SK-N-SH (cell line): ENCODE measurements at regions not wholly inside any gene's neighbourhood (a gene's known extent, or its start where the extent isn't known, plus 50 kb on each side); places are given as distances from the start of the nearest gene placed in this dataset.
"Not testable (repeated sequence)": the region's sequence is repeated elsewhere in the genome, so short reads cannot be mapped to it uniquely, and the experiment has no call there.

ENCODE experiments used
- CTCF ChIA-PET: fragments of 300-600, 350-600 bp; formaldehyde crosslinking; extraction: SDS; loops from one replicate; lab custom pipeline; 2021; lab: Yijun Ruan, JAX
- POLR2A ChIA-PET: fragments of 350-600 bp; sonication (Branson Sonifier 250); formaldehyde crosslinking; extraction: SDS; loops from one replicate; lab custom pipeline; 2020; ENCODE audit warnings: antibody characterized with exemption, inconsistent platforms; lab: Yijun Ruan, JAX
- DNase-seq: peaks from one replicate; pipeline ENCODE4 v3.0.0; 2012
- H2AFZ ChIP-seq: fragments of 200-600 bp; sonication (generic); 2 replicates; pipeline ENCODE4 v1.8.1; 2016; ENCODE audit warnings: antibody characterized with exemption, mild to moderate bottlenecking, low read depth
- H3F3A ChIP-seq: fragments of 200-600 bp; sonication (generic); replicated peaks from 2 replicates; pipeline ENCODE3; 2016; ENCODE audit warnings: antibody characterized with exemption, mild to moderate bottlenecking; ENCODE audit not compliant: insufficient read depth
- H3K27ac ChIP-seq, 2 experiments: fragments of 200-500 bp in 1 of 2; fragments of 200-600 bp in 1 of 2; sonication (Bioruptor generic) in 1 of 2; sonication (generic), shearing (Covaris generic) in 1 of 2; 2 replicates each; pipeline versions ENCODE4 v1.5.1 to v1.6.1; 2014 to 2016; ENCODE audit warnings: low read depth in 2 of 2, inconsistent platforms in 1 of 2, low read length in 1 of 2, mild to moderate bottlenecking in 1 of 2, mixed read lengths in 1 of 2
- H3K27me3 ChIP-seq: fragments of 200-600 bp; sonication (generic), shearing (Covaris generic); 2 replicates; pipeline ENCODE4 v1.6.1; 2016; ENCODE audit warnings: mixed run types; ENCODE audit not compliant: insufficient read depth
- H3K36me3 ChIP-seq, 2 experiments: fragments of 200-500 bp in 1 of 2; fragments of 200-600 bp in 1 of 2; sonication (Bioruptor generic) in 1 of 2; sonication (generic) in 1 of 2; replicated peaks in 1 of 2; 2 replicates each; pipeline versions ENCODE3 to v1.5.1; 2014 to 2016; ENCODE audit warnings: low read length in 1 of 2, mild to moderate bottlenecking in 1 of 2; ENCODE audit not compliant: insufficient read depth in 2 of 2, control insufficient read depth in 1 of 2
- H3K4me1 ChIP-seq, 2 experiments: fragments of 200-500 bp in 1 of 2; fragments of 200-600 bp in 1 of 2; sonication (Bioruptor generic) in 1 of 2; sonication (generic), shearing (Covaris generic) in 1 of 2; 2 replicates each; pipeline versions ENCODE4 v1.5.1 to v1.6.1; 2014 to 2016; ENCODE audit warnings: low read depth in 1 of 2, low read length in 1 of 2, mixed run types in 1 of 2; ENCODE audit not compliant: insufficient read depth in 2 of 2, control insufficient read depth in 1 of 2
- H3K4me2 ChIP-seq: fragments of 200-600 bp; sonication (generic), shearing (Covaris generic); 2 replicates; pipeline ENCODE4 v1.6.1; 2017; ENCODE audit warnings: mixed run types
- H3K4me3 ChIP-seq, 2 experiments: fragments of 200-500 bp in 1 of 2; fragments of 200-600 bp in 1 of 2; sonication (Bioruptor generic) in 1 of 2; sonication (generic), shearing (Covaris generic) in 1 of 2; 2 replicates each; pipeline versions ENCODE4 v1.5.1 to v1.8.1; 2014 to 2016; ENCODE audit warnings: low read depth in 2 of 2, inconsistent platforms in 1 of 2, low read length in 1 of 2, mild to moderate bottlenecking in 1 of 2, mixed read lengths in 1 of 2, moderate library complexity in 1 of 2
- H3K79me2 ChIP-seq: fragments of 200-600 bp; sonication (generic); 2 replicates; pipeline ENCODE4 v1.8.1; 2017; ENCODE audit warnings: mild to moderate bottlenecking; ENCODE audit not compliant: insufficient read depth
- H3K9ac ChIP-seq: fragments of 200-600 bp; sonication (generic); 2 replicates; pipeline ENCODE4 v1.6.1; 2017; ENCODE audit warnings: mixed run types
- H3K9me2 ChIP-seq: fragments of 200-600 bp; sonication (generic); 2 replicates; pipeline ENCODE4 v1.6.1; 2017; ENCODE audit warnings: mixed run types
- H3K9me3 ChIP-seq: fragments of 200-600 bp; sonication (generic); 2 replicates; pipeline ENCODE4 v1.6.1; 2017; ENCODE audit warnings: mixed run types, mild to moderate bottlenecking, moderate library complexity
- H4K20me1 ChIP-seq: fragments of 200-600 bp; sonication (generic); 2 replicates; pipeline ENCODE4 v1.6.1; 2017; ENCODE audit warnings: mild to moderate bottlenecking, mixed run types; ENCODE audit not compliant: insufficient read depth
- ELF1 ChIP-seq: IDR thresholded peaks from 2 replicates; pipeline ENCODE4 v1.4.0; 2012
- FOXM1 ChIP-seq: IDR thresholded peaks from 2 replicates; pipeline ENCODE4 v1.4.0; 2012; ENCODE audit warnings: low read depth, mild to moderate bottlenecking
- MAX ChIP-seq: IDR thresholded peaks from 2 replicates; pipeline ENCODE4 v1.4.0; 2012; ENCODE audit warnings: low read depth
- MEF2A ChIP-seq: IDR thresholded peaks from 2 replicates; pipeline ENCODE4 v1.4.0; 2012; ENCODE audit warnings: low read depth, borderline replicate concordance
- MXI1 ChIP-seq: IDR thresholded peaks from 2 replicates; pipeline ENCODE4 v1.6.1; 2012; ENCODE audit warnings: mild to moderate bottlenecking, low read depth, low read length, improper control_type of control experiment
- NFIC ChIP-seq: IDR thresholded peaks from 2 replicates; pipeline ENCODE4 v1.4.0; 2012; ENCODE audit warnings: borderline replicate concordance
- NRF1 ChIP-seq: IDR thresholded peaks from 2 replicates; pipeline ENCODE4 v1.6.1; 2012; ENCODE audit warnings: low read depth, mild to moderate bottlenecking, low read length
- POLR2AphosphoS5 ChIP-seq: IDR thresholded peaks from 2 replicates; pipeline ENCODE4 v1.6.1; 2012; ENCODE audit warnings: low read depth, low read length
- RAD21 ChIP-seq: IDR thresholded peaks from 2 replicates; pipeline ENCODE4 v1.6.1; 2012; ENCODE audit warnings: mild to moderate bottlenecking, low read length
- REST ChIP-seq: IDR thresholded peaks from 2 replicates; pipeline ENCODE4 v1.6.1; 2012; ENCODE audit warnings: mild to moderate bottlenecking, low read depth, low read length, moderate library complexity
- TEAD4 ChIP-seq: IDR thresholded peaks from 2 replicates; pipeline ENCODE4 v1.4.0; 2012; ENCODE audit warnings: mild to moderate bottlenecking, borderline replicate concordance; ENCODE audit not compliant: insufficient read depth
- YY1 ChIP-seq: IDR thresholded peaks from 2 replicates; pipeline ENCODE4 v1.4.0; 2012; ENCODE audit warnings: low read depth, mild to moderate bottlenecking
- WGBS: methylation state at CpG from one replicate; pipeline ENCODE4 v1.1.6; 2017; ENCODE audit warnings: low lambda C conversion rate; 5-methylcytosine and 5-hydroxymethylcytosine counted together
- TF ChIP-seq, protein P1 (sequence below): IDR thresholded peaks from 2 replicates; pipeline ENCODE4 v1.4.0; 2012; ENCODE audit warnings: low read depth, borderline replicate concordance

- CTCF ChIA-PET, H3K9me3 ChIP-seq, H2AFZ ChIP-seq, H3K4me1 ChIP-seq, H4K20me1 ChIP-seq, H3K9ac ChIP-seq, H3K4me2 ChIP-seq, H3F3A ChIP-seq, H3K27ac ChIP-seq, DNase-seq, POLR2A ChIA-PET, H3K4me3 ChIP-seq, H3K27me3 ChIP-seq, H3K79me2 ChIP-seq, H3K9me2 ChIP-seq, H3K36me3 ChIP-seq: not testable (repeated sequence)
- WGBS = 74% methylated on average over 20 of the region's 21 CpGs
Observed at GRCh38 chr18:27510036-27510633, 325.0 kb upstream of the CHST9 start.

DNA sequence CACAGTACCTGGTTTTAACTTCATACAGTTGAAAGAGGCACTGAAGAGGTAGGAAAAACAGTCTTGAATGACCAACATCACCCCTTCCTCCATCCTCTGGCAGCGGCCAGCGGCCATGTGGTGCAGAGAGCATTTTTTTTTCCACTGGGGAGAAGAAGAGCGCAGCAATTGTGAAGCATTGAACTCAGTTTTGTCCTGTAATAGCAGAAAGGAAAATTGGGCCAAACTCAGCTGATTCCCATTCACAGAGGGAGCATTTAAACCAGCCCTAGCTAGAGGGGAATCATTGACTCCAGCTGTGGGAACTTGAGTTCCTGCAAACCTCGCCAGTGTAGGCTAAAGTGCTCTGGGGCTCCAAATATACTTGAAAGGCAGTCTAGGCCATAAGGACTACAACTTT, 316.6 kb upstream of the CHST9 start:
- Histone ChIP-seq H3F3A (no peaks in the 10 kb centered on the region), H3K9me3 (no peaks in the 10 kb centered on the region), H3K9me2 (no peaks in the 10 kb centered on the region), H3K4me3 (no peak overlapping the region), H3K27ac (no peak overlapping the region), H3K79me2 (no peaks in the 10 kb centered on the region), H3K4me2 (no peak overlapping the region), H3K9ac (no peak overlapping the region), H3K4me1 (no peaks in the 10 kb centered on the region), H3K36me3 (no peaks in the 10 kb centered on the region), H4K20me1 (no peaks in the 10 kb centered on the region), H3K27me3 (no peaks in the 10 kb centered on the region), H2AFZ (no peak overlapping the region)
- no peak for TF ChIP-seq RAD21
- no peak for TF ChIP-seq FOXM1
- no peak for TF ChIP-seq NFIC
- TF ChIP-seq ELF1 = no peak
- TF ChIP-seq NRF1 = no peak
- TF ChIP-seq YY1 = no peak
- TF ChIP-seq MEF2A = no peak
- 25% methylated on average over 4 of the region's 4 CpGs for WGBS
- ChIA-PET CTCF (interaction anchor here (1.0 kb wide), 1 partner anchor 21 kb away, joined by 3 read pairs; no protein-coding TSS in a partner anchor), POLR2A (no interaction called here)
- DNase-seq = no peak

- Histone ChIP-seq H3K9ac (no peak overlapping the region), H3K79me2 (no peaks in the 10 kb centered on the region), H3K36me3 (no peaks in the 10 kb centered on the region), H2AFZ (no peak overlapping the region), H4K20me1 (no peaks in the 10 kb centered on the region), H3K4me3 (no peak overlapping the region), H3K4me2 (no peak overlapping the region), H3K9me2 (no peaks in the 10 kb centered on the region), H3K9me3 (no peaks in the 10 kb centered on the region), H3K27ac (no peak overlapping the region), H3F3A (no peaks in the 10 kb centered on the region), H3K4me1 (no peaks in the 10 kb centered on the region), H3K27me3 (no peaks in the 10 kb centered on the region)
- POLR2A ChIA-PET = no interaction called here
- DNase-seq = no peak
- CTCF ChIA-PET = interaction anchor here (1.4 kb wide), 1 partner anchor 136 kb away, joined by 3 read pairs; no protein-coding TSS in a partner anchor
- TF ChIP-seq POLR2AphosphoS5 (no peak), MAX (no peak), TEAD4 (no peak), MXI1 (no peak), RAD21 (no peak), REST (no peak), NRF1 (no peak), NFIC (no peak)
- TF ChIP-seq, protein P1, sequence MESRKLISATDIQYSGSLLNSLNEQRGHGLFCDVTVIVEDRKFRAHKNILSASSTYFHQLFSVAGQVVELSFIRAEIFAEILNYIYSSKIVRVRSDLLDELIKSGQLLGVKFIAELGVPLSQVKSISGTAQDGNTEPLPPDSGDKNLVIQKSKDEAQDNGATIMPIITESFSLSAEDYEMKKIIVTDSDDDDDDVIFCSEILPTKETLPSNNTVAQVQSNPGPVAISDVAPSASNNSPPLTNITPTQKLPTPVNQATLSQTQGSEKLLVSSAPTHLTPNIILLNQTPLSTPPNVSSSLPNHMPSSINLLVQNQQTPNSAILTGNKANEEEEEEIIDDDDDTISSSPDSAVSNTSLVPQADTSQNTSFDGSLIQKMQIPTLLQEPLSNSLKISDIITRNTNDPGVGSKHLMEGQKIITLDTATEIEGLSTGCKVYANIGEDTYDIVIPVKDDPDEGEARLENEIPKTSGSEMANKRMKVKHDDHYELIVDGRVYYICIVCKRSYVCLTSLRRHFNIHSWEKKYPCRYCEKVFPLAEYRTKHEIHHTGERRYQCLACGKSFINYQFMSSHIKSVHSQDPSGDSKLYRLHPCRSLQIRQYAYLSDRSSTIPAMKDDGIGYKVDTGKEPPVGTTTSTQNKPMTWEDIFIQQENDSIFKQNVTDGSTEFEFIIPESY = no peak
- 21% methylated on average over 5 of the region's 5 CpGs for WGBS
Observed at GRCh38 chr18:27500531-27500930, 315.4 kb upstream of the CHST9 start.
